Stomach (tissue), 4 donors: ENCODE measurements at regions not wholly inside any gene's neighbourhood (a gene's known extent, or its start where the extent isn't known, plus 50 kb on each side); places are given as distances from the start of the nearest gene placed in this dataset.

Experiments used
- POLR2A ChIP-seq, 4 donors: fragments of 450-650 bp; IDR thresholded peaks; one replicate each; pipeline ENCODE4 v1.6.1; 2016; ENCODE audit warnings: antibody characterized with exemption in 4 of 4, control low read depth in 2 of 4, mild to moderate bottlenecking in 1 of 4, moderate library complexity in 1 of 4
- POLR2AphosphoS5 ChIP-seq, 3 donors: sonication (generic); formaldehyde crosslinking; IDR thresholded peaks; one replicate each; pipeline ENCODE4 v1.6.1; 2016; ENCODE audit warnings: antibody characterized with exemption in 3 of 3
- TF ChIP-seq, protein P1 (sequence below), 7 experiments: fragments of 450-650 bp in 4 of 7; fragments of 200-600 bp in 3 of 7; sonication (generic) in 3 of 7; IDR thresholded peaks; one replicate each; pipeline ENCODE4 v1.5.1; 2016 to 2019; ENCODE audit warnings: antibody characterized with exemption in 7 of 7, control low read depth in 2 of 7, mild to moderate bottlenecking in 1 of 7

GRCh38 chr7:80385508-80385907 is 126.4 kb downstream of the GNAT3 start:
- TF ChIP-seq, protein P1, sequence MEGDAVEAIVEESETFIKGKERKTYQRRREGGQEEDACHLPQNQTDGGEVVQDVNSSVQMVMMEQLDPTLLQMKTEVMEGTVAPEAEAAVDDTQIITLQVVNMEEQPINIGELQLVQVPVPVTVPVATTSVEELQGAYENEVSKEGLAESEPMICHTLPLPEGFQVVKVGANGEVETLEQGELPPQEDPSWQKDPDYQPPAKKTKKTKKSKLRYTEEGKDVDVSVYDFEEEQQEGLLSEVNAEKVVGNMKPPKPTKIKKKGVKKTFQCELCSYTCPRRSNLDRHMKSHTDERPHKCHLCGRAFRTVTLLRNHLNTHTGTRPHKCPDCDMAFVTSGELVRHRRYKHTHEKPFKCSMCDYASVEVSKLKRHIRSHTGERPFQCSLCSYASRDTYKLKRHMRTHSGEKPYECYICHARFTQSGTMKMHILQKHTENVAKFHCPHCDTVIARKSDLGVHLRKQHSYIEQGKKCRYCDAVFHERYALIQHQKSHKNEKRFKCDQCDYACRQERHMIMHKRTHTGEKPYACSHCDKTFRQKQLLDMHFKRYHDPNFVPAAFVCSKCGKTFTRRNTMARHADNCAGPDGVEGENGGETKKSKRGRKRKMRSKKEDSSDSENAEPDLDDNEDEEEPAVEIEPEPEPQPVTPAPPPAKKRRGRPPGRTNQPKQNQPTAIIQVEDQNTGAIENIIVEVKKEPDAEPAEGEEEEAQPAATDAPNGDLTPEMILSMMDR (IDR thresholded peaks at IDR 0.05), result no peak
- TF ChIP-seq POLR2A (IDR thresholded peaks at IDR 0.05) (no peak), POLR2AphosphoS5 (IDR thresholded peaks at IDR 0.05) (peak in 1 of 3 donors; percentile 14)
